ENCODE measurements at regions not wholly inside any gene's neighbourhood (a gene's known extent, or its start where the extent isn't known, plus 50 kb on each side); places are given as distances from the start of the nearest gene placed in this dataset.

- H3K9me3 ChIP-seq: no peaks in the 10 kb centered on the region
- Mint-ChIP-seq H3K36me3 (ENCODE audit: insufficient read depth, unreplicated experiment) (no peaks in the 10 kb centered on the region), H3K9me3 (ENCODE audit: unreplicated experiment) (no peaks in the 10 kb centered on the region), H3K4me3 (ENCODE audit: unreplicated experiment) (no peak overlapping the region), H3K4me1 (ENCODE audit: low read depth, unreplicated experiment) (no peaks in the 10 kb centered on the region), H3K27me3 (ENCODE audit: insufficient read depth, unreplicated experiment) (no peaks in the 10 kb centered on the region), H3K27ac (ENCODE audit: unreplicated experiment) (no peak overlapping the region)
- H3K4me1 ChIP-seq: no peaks in the 10 kb centered on the region
- intact Hi-C loops (cut with micrococcal nuclease; ENCODE audit: unreplicated experiment): no loop called here
- H3K36me3 ChIP-seq (ENCODE audit: control insufficient read depth, insufficient read depth, low read length): no peaks in the 10 kb centered on the region
- POLR2A ChIA-PET: no interaction called here
- CTCF ChIA-PET: no interaction called here
- no peak overlapping the region for H3K4me3 ChIP-seq (ENCODE audit: low read depth, low read length)
- BruUV-seq (replicated peaks): no TSS peak
- H3K27me3 ChIP-seq (replicated peaks; ENCODE audit: control insufficient read depth, insufficient read depth, low read length): no peaks in the 10 kb centered on the region
- no peak for TF ChIP-seq CTCF (IDR thresholded peaks at IDR 0.05; ENCODE audit: insufficient read depth in 1 of 2, low read depth in 1 of 2, low read length in 1 of 2, severe bottlenecking in 1 of 2, unreplicated experiment in 1 of 2)
- DNase-seq: no peak
Observed at GRCh38 chr1:81715391-81715790, 85.3 kb upstream of the ADGRL2 start.

- no peaks in the 10 kb centered on the region for H3K9me3 Mint-ChIP-seq (ENCODE audit: unreplicated experiment)
- no peak overlapping the region for H3K27ac Mint-ChIP-seq (ENCODE audit: unreplicated experiment)
- H3K4me1 Mint-ChIP-seq (ENCODE audit: low read depth, unreplicated experiment): no peaks in the 10 kb centered on the region
- ChIA-PET CTCF (no interaction called here), POLR2A (no interaction called here)
- intact Hi-C loops (cut with micrococcal nuclease; ENCODE audit: unreplicated experiment): no loop called here
- no peaks in the 10 kb centered on the region for H3K4me1 ChIP-seq
- H3K36me3 ChIP-seq (ENCODE audit: control insufficient read depth, insufficient read depth, low read length): no peaks in the 10 kb centered on the region
- H3K4me3 Mint-ChIP-seq (ENCODE audit: unreplicated experiment): no peak overlapping the region
- DNase-seq: no peak
- H3K4me3 ChIP-seq (ENCODE audit: low read depth, low read length): no peak overlapping the region
- H3K27me3 Mint-ChIP-seq (ENCODE audit: insufficient read depth, unreplicated experiment): no peaks in the 10 kb centered on the region
- TF ChIP-seq CTCF (IDR thresholded peaks at IDR 0.05; ENCODE audit: insufficient read depth in 1 of 2, low read depth in 1 of 2, low read length in 1 of 2, severe bottlenecking in 1 of 2, unreplicated experiment in 1 of 2): no peak
- no TSS peak for BruUV-seq (replicated peaks)
- no peaks in the 10 kb centered on the region for H3K36me3 Mint-ChIP-seq (ENCODE audit: insufficient read depth, unreplicated experiment)
- no peaks in the 10 kb centered on the region for H3K9me3 ChIP-seq
- no peaks in the 10 kb centered on the region for H3K27me3 ChIP-seq (replicated peaks; ENCODE audit: control insufficient read depth, insufficient read depth, low read length)
Observed at GRCh38 chr1:81714636-81715035, 86.1 kb upstream of the ADGRL2 start.

- BruUV-seq (replicated peaks): no TSS peak
- ChIA-PET POLR2A (no interaction called here), CTCF (interaction anchor here (0.7 kb wide), 1 partner anchor 13 kb away, joined by 4 read pairs; no protein-coding TSS in a partner anchor)
- TF ChIP-seq CTCF (IDR thresholded peaks at IDR 0.05; ENCODE audit: insufficient read depth in 1 of 2, low read depth in 1 of 2, low read length in 1 of 2, severe bottlenecking in 1 of 2, unreplicated experiment in 1 of 2): no peak
- H3K4me3 Mint-ChIP-seq (ENCODE audit: unreplicated experiment): no peak overlapping the region
- no peak overlapping the region for H3K27ac Mint-ChIP-seq (ENCODE audit: unreplicated experiment)
- no peaks in the 10 kb centered on the region for H3K27me3 ChIP-seq (replicated peaks; ENCODE audit: control insufficient read depth, insufficient read depth, low read length)
- peaks cover under 1% of the 10 kb centered on the region; the same call in 1 of the 2 replicates for H3K4me1 ChIP-seq
- H3K9me3 ChIP-seq: no peaks in the 10 kb centered on the region
- intact Hi-C loops (cut with micrococcal nuclease; ENCODE audit: unreplicated experiment): no loop called here
- no peaks in the 10 kb centered on the region for H3K36me3 ChIP-seq (ENCODE audit: control insufficient read depth, insufficient read depth, low read length)
- no peaks in the 10 kb centered on the region for H3K36me3 Mint-ChIP-seq (ENCODE audit: insufficient read depth, unreplicated experiment)
- no peak for DNase-seq
- H3K4me1 Mint-ChIP-seq (ENCODE audit: low read depth, unreplicated experiment): no peaks in the 10 kb centered on the region
- no peaks in the 10 kb centered on the region for H3K27me3 Mint-ChIP-seq (ENCODE audit: insufficient read depth, unreplicated experiment)
- no peak overlapping the region for H3K4me3 ChIP-seq (ENCODE audit: low read depth, low read length)
- H3K9me3 Mint-ChIP-seq (ENCODE audit: unreplicated experiment): no peaks in the 10 kb centered on the region
Observed at GRCh38 chr1:81712425-81712824, 88.3 kb upstream of the ADGRL2 start.

Measured in Caco-2 (cell line).